Mammary epithelial cell (primary cell): ENCODE measurements at regions not wholly inside any gene's neighbourhood (a gene's known extent, or its start where the extent isn't known, plus 50 kb on each side); places are given as distances from the start of the nearest gene placed in this dataset.

Source experiments
- CTCF ChIP-seq, 2 donors: IDR thresholded peaks in 1 of 2; conservative IDR thresholded peaks in 1 of 2; 2 replicates each; pipeline ENCODE4 v1.5.1; 2011 to 2012; ENCODE audit warnings: inconsistent platforms in 2 of 2, low read length in 2 of 2, mild to moderate bottlenecking in 2 of 2, control low read depth in 1 of 2, low read depth in 1 of 2; ENCODE audit not compliant: insufficient read depth in 1 of 2; ENCODE audit errors: extremely low read depth in 1 of 2
- EZH2 ChIP-seq: IDR thresholded peaks from 2 replicates; pipeline ENCODE4 v1.6.1; 2012; ENCODE audit warnings: low read length, inconsistent platforms, borderline replicate concordance

GRCh38 chr7:106487892-106488291 lies 173.1 kb downstream of the CCDC71L start:
- TF ChIP-seq CTCF (conservative IDR thresholded peaks at IDR 0.05 in 1 of 2, IDR thresholded peaks at IDR 0.05 in 1 of 2; ENCODE audit: extremely low read depth in 1 of 2, insufficient read depth in 1 of 2, low read depth in 1 of 2, low read length in 2 of 2) (no peak), EZH2 (no peak)
